Mucosa of gallbladder (tissue), 1 donor: ENCODE measurements at regions not wholly inside any gene's neighbourhood (a gene's known extent, or its start where the extent isn't known, plus 50 kb on each side); places are given as distances from the start of the nearest gene placed in this dataset.
"Not testable (repeated sequence)": the region's sequence is repeated elsewhere in the genome, so short reads cannot be mapped to it uniquely, and the experiment has no call there.

ENCODE experiments used
- DNase-seq: peaks from one replicate; pipeline ENCODE4 v3.0.0-alpha.2; 2020; ENCODE audit warnings: low spot score
- donor health status: DM: no; HTN: no; CAD: no.

DNA sequence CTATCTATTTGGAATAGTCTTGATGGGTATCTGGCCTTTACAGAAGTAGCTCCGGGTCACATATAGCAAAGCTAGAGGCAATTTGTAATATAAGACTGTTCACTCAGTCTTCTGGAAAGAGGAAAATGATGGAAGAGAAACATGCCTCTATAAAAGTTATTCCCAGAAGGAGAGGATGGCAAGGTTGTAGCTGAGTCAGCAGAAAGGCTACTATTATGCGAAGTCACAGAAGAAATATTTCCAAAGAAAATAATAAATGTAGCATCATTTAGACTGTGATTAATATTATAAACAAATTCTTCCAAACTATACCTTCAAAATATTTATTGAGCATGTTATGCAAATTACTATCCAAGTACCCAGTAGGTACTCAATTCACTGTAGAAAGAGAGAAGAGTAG, 1027.7 kb upstream of the TMEFF2 start:
- DNase-seq, result no peak

DNA sequence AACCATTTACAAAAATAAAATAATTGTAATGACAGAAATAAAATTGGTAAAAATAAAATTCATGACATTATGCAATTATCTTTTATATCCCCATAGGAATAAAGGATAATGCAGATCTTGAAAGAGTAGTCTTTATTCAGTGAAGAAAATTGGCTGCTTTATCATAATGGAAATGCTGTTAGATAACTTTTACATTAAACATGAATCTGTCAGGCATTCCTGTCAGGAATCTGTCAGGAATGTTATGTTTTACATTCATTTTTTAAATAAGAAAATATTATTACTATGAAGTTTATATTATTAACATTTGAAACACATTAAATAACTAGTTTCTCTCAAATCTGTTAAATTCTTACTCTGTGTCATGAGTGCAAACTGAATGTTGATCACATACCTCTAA, 1024.7 kb upstream of the TMEFF2 start:
- no peak for DNase-seq

DNA sequence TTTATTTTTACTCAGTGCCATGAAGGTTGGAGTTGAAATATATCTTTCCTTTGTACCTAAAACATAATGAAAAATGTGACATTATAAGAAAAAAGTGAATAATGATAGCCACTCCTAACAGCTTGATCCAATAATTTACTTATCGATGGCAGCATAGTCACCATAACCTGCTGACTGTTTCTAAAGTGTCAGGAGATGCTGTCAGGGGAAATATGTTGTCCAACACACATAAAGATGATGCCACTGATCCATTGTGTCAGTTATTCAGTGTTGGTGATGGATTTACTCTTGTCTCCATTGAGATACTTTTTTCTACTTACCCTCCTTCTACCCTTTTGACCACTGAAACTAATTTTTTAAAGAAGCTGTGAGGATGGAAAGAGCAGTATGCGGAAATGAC, 1006.9 kb upstream of the TMEFF2 start:
- DNase-seq, result no peak

DNA sequence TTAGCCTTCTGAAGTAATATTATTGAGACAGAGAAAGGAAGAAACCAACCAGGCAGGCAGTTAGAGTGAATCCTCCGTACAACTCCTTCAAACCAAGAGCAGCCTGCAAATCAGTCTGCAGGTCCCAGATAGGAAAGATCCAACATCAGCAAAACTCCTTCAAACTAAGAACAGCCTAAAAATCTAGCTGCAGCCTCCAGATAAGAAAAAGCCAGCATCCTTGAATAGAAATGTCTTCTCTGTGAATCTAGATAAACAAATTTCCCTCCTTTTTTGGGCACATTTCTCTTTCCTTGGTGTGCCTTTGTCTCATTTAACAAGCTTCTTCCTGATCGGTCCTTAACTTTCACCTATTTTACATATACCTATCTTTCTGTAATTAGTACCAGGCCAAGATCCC, 1004.6 kb upstream of the TMEFF2 start:
- no peak for DNase-seq

DNA sequence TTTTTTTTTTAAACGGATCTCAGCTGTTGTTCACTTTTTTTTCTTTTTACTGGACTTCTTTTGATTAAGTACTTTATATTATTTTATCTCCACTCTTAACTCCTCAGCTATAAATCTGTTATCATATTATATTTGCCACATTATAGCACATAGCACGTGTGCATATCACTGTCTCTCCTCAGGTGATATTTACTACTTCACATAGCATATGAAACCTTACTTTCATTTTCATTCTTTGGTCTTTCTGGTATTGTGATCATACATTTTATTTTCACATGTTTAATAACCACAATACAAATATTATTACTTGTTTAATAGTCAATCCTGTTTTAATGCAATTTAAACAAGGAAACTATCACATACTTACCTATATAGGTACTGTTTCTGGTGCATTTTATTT, 993.1 kb upstream of the TMEFF2 start:
- no peak for DNase-seq

DNA sequence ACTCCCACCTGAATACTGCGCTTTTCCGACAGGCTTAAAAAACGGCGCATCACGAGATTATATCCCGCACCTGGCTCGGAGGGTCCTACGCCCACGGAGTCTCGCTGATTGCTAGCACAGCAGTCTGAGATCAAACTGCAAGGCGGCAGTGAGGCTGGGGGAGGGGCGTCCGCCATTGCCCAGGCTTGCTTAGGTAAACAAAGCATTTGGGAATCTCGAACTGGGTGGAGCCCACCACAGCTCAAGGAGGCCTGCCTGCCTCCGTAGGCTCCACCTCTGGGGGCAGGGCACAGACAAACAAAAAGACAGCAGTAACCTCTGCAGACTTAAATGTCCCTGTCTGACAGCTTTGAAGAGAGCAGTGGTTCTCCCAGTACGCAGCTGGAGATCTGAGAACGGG, 976.2 kb upstream of the TMEFF2 start:
- not testable (repeated sequence) for DNase-seq

DNA sequence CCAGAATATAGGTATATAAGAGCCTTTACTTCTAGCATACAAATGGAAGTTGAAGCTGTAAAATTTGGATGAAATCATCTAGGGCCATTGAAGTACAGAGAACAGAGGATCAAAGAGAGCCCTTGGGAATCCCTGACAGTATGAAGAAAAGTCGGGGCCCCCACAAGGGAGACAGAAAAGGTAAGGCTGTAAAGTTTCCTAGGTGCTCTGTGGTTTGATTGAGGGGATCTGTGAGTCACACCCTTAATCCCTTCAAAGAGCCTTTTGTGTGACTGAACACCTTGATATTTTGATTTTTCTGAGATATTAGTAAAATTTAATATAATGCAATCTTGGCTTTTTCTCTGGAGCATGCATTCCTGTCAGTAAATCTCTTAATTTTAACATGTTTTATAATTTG, 961.7 kb upstream of the TMEFF2 start:
- DNase-seq, result no peak

DNA sequence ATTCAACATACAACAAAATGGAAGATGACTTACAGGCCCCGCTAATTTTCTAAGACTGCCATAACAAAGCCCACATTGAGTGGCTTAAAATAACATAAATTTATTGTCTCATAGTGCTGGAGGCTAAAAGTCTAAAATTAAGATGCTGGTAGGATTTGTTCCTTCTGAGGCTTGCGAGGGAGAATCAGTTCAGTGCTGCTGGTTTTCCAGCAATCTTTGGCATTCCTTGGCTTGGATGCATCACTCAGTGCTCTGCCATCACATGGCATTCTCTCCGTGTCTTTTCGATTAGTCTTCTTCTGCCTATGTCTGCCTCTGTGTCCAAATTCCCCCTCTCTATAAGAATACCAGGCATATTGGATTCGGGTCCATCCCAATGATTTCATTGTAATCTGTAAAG, 959.3 kb upstream of the TMEFF2 start:
- no peak for DNase-seq

DNA sequence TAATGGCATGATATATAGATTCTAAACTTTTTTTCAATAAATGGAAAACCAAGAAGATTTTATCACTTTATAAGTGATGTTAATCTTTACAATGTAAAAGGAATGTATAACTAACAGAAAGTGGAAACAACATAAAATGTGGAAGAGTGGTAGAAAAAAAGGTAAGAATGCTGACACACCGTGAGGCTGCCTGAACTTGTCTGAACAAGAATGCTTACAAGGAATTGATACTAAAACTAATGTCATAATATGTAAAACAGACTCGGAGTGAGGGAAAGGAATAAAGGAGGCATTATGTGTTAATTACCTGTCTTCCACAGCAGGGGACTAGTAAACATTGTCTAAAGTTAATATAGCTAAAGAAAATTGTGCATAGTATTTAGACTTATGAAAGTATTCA, 958.8 kb upstream of the TMEFF2 start:
- no peak for DNase-seq

DNA sequence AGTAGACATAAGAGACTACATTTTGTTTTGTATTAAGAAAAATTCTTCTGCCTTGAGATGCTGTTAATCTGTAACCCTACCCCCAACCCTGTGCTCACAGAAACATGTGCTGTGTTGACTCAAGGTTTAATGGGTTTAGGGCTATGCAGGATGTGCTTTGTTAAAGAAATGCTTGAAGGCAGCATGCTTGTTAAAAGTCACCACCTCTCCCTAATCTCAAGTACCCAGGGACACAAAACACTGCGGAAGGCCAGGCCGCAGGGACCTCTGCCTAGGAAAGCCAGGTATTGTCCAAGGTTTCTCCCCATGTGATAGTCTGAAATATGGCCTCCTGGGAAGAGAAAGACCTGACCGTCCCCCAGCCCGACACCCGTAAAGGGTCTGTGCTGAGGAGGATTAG, 947.7 kb upstream of the TMEFF2 start:
- not testable (repeated sequence) for DNase-seq

DNA sequence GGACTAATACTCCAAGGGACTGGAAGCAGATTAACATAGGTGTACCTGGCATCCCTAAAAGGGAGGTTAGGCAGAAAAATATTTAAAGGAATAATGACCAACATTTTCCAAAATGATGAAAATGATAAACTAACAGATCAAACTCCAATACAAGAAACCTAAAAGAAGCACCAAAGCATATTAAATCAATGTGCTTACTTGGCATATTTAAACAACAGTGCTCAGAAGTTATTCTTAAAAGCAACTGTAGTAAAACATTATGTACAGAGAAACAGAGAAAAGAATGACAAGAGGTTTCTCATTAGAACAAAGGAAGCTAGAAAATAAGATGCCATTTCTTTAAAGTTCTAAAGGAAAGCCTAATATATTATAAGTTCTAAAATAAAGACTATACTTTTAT, 947.3 kb upstream of the TMEFF2 start:
- DNase-seq, result no peak

DNA sequence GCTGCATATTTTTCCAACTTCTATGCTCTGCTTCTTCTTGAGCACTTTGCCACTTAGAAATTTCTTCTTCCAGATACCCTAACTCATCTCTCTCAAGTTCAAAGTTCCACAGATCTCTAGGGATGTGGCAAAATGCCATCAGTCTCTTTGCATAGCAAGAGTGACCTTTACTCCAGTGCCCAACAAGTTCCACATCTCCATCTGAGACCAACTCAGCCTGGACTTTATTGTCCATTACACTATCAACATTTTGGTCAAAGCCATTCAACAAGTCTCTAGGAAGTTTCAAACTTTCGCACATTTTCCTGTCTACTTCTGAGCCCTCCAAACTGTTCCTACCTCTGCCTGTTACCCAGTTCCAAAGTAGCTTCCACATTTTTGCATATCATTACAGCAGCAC, 946.2 kb upstream of the TMEFF2 start:
- not testable (repeated sequence) for DNase-seq

DNA sequence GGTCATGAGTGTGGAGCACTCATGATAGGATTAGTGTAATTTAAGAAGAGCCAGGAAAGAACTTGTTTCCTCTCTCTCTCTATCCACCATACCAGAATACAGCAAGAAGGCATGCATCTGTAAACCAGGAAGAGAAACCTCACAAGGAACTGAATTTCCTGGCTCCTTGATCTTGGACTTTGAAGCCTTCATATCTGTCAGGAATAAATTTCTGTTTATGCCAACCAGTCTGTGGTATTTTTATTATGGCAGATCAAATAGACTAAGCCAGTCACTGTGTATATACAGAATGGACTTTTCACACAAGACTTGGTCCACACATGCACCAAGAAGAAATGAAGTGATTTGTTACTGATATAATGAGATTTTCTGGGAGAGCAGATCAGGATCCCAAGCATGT, 930.1 kb upstream of the TMEFF2 start:
- DNase-seq, result no peak

DNA sequence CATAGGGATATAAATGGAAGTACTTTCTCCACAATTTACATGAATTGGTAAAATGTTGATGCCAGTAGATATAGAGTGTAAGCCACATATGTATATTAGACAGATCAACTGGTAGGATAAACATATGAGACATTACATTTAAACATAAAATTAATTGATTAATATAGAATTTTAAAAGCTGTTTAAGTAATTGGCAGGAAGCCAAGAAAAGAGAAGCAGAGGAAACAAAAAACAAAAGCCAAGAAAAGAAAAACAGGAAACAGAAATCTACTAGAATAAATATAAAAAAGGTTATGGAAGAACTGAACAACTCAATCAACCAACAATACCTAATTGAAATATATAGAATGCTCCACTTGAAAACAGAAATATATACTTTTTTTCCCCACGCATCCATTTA, 920.1 kb upstream of the TMEFF2 start:
- DNase-seq, result no peak

DNA sequence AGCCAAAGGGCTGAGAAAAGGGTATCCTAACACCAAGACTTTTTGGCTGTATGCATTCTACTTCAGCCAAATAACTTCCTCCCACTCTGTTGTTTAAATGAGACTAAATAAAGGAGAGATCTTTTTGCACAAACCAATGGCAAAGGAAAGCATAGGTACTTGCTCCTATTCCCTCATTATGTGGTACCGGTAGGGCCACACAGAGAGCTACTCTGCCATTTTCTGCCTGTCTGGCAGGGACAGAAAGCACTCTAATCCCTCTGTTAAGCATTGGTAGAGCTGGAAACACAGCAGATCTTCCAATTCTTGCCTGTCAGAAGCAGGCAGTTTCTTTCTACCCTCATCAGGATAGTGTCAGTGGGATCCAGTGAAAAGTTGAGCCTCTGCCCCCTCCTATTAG, 918.3 kb upstream of the TMEFF2 start:
- DNase-seq, result no peak

DNA sequence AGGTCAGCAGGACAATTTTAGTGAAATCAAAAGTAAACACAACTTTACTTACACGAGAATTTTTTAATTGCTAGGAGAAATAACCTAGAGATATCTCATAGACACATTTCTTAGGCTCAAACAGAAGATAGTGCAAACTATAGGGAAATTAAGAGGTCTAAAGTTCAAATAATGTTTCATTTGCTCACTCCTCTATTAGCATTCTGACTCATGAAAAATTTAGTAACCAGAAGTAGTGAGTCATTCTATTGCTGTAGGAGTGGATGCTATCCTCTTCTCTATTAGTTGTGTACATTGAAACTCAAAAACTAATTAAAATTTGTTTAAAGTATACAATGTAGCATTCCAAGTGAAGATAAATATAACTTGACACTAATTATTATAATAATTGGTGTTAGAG, 908.3 kb upstream of the TMEFF2 start:
- no peak for DNase-seq

DNA sequence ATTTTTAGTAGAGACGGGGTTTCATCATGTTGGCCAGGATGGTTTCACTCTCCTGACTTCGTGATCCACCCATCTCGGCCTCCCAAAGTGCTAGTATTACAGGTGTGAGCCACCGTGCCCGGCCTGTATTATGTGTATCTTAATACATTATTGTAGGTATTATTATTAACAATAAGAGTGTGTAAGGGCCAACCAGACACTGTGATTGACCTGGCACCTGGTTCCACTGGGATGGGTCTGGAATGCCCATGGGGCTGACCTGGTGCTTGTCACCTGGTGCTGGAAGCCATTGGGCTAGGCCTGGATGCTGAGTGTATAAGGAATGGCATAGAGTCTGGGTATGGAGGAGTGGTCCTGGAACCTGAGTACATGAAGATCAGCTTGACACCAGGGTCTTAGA, 906.9 kb upstream of the TMEFF2 start:
- no peak for DNase-seq

DNA sequence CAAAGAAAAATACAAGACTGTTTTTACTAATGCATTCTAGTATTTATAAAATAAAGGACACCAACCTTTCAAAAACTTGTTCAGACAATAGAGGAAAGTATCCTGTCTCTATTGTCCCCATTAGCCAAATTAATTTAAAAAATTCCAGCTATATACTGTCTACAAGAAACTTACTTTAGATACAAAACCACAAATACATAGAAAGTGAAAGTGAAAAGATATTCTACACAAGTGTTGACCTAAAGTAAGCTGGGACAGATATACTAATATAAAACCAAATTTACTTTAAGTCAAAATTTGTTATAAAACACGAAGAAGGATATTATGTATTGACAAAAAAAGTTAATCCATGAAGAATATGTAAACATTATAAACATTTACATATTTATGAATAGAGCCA, 893.3 kb upstream of the TMEFF2 start:
- no peak for DNase-seq

DNA sequence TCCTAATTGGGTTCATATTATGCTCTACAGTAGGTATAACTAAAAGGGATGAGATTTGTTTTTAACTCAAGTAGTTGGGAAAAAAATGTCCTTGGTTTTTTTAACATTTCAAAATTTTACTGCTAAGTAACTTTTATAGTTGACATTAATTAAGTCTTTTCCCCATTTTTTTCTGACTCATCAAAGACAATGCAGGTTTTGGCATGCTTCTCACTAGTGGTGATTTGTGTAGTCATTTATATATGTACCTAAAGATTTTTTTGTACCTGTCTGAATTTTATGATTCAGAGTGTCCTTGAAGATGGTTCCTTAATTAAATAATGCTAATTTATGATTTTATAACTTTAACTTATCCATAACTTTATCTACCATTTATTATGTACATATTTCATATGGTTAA, 882.3 kb upstream of the TMEFF2 start:
- no peak for DNase-seq

DNA sequence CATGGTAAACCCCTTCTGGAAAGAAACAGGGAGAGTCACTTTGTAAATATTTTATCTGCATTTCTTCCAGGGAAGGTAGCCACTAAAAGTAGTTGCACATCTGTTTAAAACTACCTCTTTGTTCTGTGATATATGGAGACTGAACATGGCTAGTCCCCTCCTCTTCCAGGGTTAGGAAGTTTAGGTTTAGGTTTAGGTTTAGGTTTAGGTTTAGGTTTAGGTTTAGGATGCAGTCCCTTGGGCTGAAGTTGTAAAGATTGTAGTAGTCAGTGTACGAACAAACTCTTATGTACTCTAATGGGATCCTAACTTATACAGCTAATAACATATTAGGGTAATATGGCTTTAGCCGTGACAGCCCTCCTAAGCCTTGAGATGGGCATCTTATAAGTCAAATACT, 880.2 kb upstream of the TMEFF2 start:
- no peak for DNase-seq

DNA sequence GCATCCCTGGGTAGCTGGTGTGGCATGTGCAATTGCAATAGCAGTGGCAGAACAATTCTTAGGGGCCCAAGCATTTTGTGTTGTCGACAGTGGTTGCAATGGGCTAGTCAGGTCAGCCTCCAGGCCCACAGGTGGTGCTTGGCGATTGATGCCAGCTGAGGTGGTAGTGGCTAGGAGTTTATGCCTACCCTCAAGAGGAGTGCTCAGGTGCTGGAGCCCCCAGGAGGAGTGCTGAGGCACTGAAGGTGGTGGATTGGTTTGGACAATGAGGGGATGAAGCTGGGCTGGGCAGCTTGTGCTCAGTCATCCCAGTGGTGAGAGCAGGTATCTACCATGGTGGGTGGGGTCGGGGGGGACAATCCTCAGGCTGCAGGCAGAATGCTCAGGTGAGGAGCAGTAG, 877.9 kb upstream of the TMEFF2 start:
- DNase-seq, result no peak

DNA sequence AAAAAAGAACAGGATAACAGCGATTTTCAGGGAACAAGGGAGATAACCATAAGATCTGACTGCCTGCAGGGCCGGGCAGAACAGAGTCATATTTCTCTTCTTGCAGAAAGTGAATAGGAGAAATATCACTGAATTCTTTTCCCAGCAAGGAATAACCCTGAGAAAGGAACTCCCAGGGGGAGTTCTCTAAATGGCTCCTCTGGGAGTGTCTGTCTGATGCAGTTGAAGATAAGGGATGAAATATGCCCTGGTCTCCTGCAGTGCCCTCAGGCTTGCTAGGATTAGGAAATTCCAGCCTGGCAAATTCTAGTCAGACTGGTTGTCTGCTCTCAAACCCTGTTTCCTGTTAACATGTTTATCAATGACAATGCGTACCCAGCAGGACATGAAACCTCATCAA, 830.8 kb upstream of the TMEFF2 start:
- DNase-seq, result not testable (repeated sequence)

DNA sequence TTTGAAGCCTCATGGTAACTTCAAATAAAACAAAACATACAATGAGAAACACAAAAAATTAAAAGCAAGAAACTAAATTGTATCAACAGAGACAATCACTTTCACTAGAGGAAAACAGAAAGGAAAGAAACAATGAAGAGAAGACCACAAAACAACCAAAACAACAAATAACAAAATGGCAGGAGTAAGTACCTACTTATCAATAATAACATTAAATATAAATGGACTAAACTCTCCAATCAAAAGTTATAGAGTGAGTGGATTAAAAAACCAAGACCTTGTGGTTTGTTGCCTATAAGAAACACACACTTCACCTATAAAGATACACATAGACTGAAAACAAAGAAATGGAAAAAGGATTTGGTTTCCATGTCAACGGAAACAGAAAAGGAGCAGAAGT, 830.1 kb upstream of the TMEFF2 start:
- DNase-seq, result no peak

DNA sequence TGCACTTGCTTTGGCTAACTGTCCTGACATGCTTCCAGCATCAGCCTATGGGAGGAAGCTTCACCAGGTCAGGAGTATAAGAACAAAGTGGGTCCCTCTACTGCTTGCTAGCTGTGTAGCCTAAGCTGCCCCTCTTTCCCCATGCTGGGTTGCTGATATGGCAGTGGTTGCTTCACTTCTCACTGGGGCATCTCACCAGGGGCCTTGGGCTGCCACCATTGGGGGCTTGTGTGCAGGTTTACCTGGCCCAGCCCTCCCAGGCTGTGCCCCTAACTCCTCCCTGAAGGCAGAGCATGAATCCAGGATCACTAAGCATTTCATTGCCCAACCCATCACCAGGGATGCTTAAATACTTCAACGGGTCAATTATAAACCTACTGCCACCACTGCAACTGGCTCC, 817.1 kb upstream of the TMEFF2 start:
- DNase-seq, result no peak

DNA sequence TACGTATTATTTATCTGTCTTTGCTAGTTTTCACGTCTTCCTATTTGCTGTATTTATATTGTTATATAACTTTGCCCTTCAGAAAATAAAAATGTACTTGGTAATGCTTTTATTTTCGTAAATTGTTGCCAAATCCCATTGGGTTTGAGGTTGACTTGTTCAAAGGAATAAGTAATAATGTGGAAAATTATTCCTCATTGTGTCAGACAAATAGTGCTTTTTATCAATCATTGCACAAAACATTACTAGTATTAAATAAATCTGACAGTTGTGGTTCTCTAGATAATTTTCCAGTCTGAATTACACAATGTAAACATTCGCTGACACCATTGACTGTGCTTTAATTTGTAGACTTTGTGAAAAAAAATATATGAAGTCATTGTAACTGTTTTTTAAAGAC, 798.3 kb upstream of the TMEFF2 start:
- DNase-seq, result no peak
